A549 (cell line): ENCODE measurements at regions not wholly inside any gene's neighbourhood (a gene's known extent, or its start where the extent isn't known, plus 50 kb on each side); places are given as distances from the start of the nearest gene placed in this dataset.

Source experiments
- ATAC-seq, 2 experiments: fragments of 200-7000 bp in 1 of 2; fragments of >200 bp in 1 of 2; cut with Nextera tagmentation in 1 of 2; cut with Tn5 transposase in 1 of 2; 3 replicates each; pipeline versions ENCODE4 v1.8.0 to v1.9.1; 2018 to 2020; ENCODE audit warnings: mild to moderate bottlenecking in 1 of 2, moderate library complexity in 1 of 2
- CTCF ChIA-PET: fragments of 300-600 bp; sonication (Branson Sonifier 250); formaldehyde crosslinking; extraction: SDS; loops from one replicate; lab custom pipeline; 2021; ENCODE audit warnings: antibody characterized with exemption, inconsistent platforms; lab: Yijun Ruan, JAX
- POLR2A ChIA-PET: fragments of 350-600 bp; formaldehyde crosslinking; extraction: SDS; loops from one replicate; lab custom pipeline; 2021; ENCODE audit warnings: antibody characterized with exemption, inconsistent platforms; lab: Yijun Ruan, JAX
- DNase-seq, 2 experiments: peaks; one replicate each; pipeline versions ENCODE4 v3.0.0 to v3.0.0-alpha.2; 2011 to 2016; ENCODE audit warnings: low read depth in 1 of 2, low spot score in 1 of 2
- FAIRE-seq: peaks from 2 replicates; lab custom pipeline; 2011; peaks lifted over from hg19 to GRCh38; lab: Jason Lieb, UNC
- H3K27ac ChIP-seq, 2 experiments: fragments of >200 bp; sonication (Bioruptor Twin); formaldehyde crosslinking; 3 replicates each; pipeline ENCODE4 v1.5.1; 2016 to 2017
- H3K4me1 ChIP-seq: fragments of >200 bp; sonication (Bioruptor Twin); formaldehyde crosslinking; 3 replicates; pipeline ENCODE4 v1.6.1; 2016
- H3K4me2 ChIP-seq: fragments of >200 bp; sonication (Bioruptor Twin); formaldehyde crosslinking; 3 replicates; pipeline ENCODE4 v1.6.1; 2016
- H3K4me3 ChIP-seq: fragments of >200 bp; sonication (Bioruptor Twin); formaldehyde crosslinking; 3 replicates; pipeline ENCODE4 v1.5.1; 2016
- H3K9me3 ChIP-seq: fragments of >200 bp; sonication (Bioruptor Twin); formaldehyde crosslinking; 3 replicates; pipeline ENCODE4 v1.6.1; 2016
- BHLHE40 ChIP-seq: IDR thresholded peaks from 2 replicates; pipeline ENCODE4 v1.6.1; 2012; ENCODE audit warnings: low read depth, low read length, inconsistent platforms
- CBX2 ChIP-seq: fragments of 200-600 bp; sonication (generic); IDR thresholded peaks from 2 replicates; pipeline ENCODE4 v1.6.1; 2016; ENCODE audit warnings: low read depth, mild to moderate bottlenecking, borderline replicate concordance
- CEBPB ChIP-seq, 2 experiments: fragments of >200 bp in 1 of 2; sonication (Bioruptor Twin) in 1 of 2; formaldehyde crosslinking in 1 of 2; IDR thresholded peaks; 2 replicates each; pipeline ENCODE4 v1.6.1; 2012 to 2016
- EHMT2 ChIP-seq: fragments of 200-600 bp; sonication (generic); IDR thresholded peaks from 2 replicates; pipeline ENCODE4 v1.6.1; 2016; ENCODE audit warnings: antibody characterized with exemption, low read depth, mild to moderate bottlenecking, moderate library complexity
- EP300 ChIP-seq, 2 experiments: fragments of >200 bp; sonication (Bioruptor Twin); formaldehyde crosslinking; IDR thresholded peaks; 2 replicates in 1 of 2; 3 replicates in 1 of 2; pipeline ENCODE4 v1.6.1; 2016 to 2017
- HEYL ChIP-seq: fragments of 250-450 bp; sonication (Bioruptor Pico); IDR thresholded peaks from 2 replicates; pipeline ENCODE4 v1.8.0; 2021; ENCODE audit warnings: mild to moderate bottlenecking, moderate library complexity
- JUN ChIP-seq, 2 experiments: fragments of >200 bp; sonication (Bioruptor Twin); formaldehyde crosslinking; IDR thresholded peaks; 2 replicates in 1 of 2; 3 replicates in 1 of 2; pipeline ENCODE4 v1.6.1; 2016 to 2017
- NFE2L2 ChIP-seq: fragments of 150-350 bp; conservative IDR thresholded peaks from 2 replicates; pipeline ENCODE4 v1.6.1; 2014; ENCODE audit warnings: low read length
- RAD21 ChIP-seq, 2 experiments: fragments of >200 bp in 1 of 2; sonication (Bioruptor Twin) in 1 of 2; formaldehyde crosslinking in 1 of 2; IDR thresholded peaks in 1 of 2; conservative IDR thresholded peaks in 1 of 2; 2 replicates in 1 of 2; 3 replicates in 1 of 2; pipeline ENCODE4 v1.6.1; 2012 to 2018; ENCODE audit warnings: inconsistent platforms in 1 of 2
- RNF2 ChIP-seq: fragments of 200-600 bp; sonication (generic); IDR thresholded peaks from 2 replicates; pipeline ENCODE4 v1.6.1; 2016; ENCODE audit warnings: low read depth, mild to moderate bottlenecking, antibody characterized with exemption, moderate library complexity, borderline replicate concordance
- SMC3 ChIP-seq: fragments of >200 bp; sonication (Bioruptor Twin); formaldehyde crosslinking; IDR thresholded peaks from 3 replicates; pipeline ENCODE4 v1.6.1; 2018; ENCODE audit warnings: inconsistent platforms
- SREBF2 ChIP-seq: fragments of 450-650 bp; IDR thresholded peaks from 2 replicates; pipeline ENCODE4 v1.6.1; 2014; ENCODE audit warnings: mild to moderate bottlenecking, moderate library complexity
- TFCP2L1 ChIP-seq: fragments of 250-450 bp; sonication (Bioruptor Pico); IDR thresholded peaks from 2 replicates; pipeline ENCODE4 v1.5.0; 2021; ENCODE audit warnings: mild to moderate bottlenecking
- TP53 ChIP-seq: fragments of 250-450 bp; sonication (Bioruptor Pico); IDR thresholded peaks from 2 replicates; pipeline ENCODE4 v1.5.0; 2021; ENCODE audit warnings: mild to moderate bottlenecking, moderate library complexity
- ZNF302 ChIP-seq: fragments of 250-450 bp; sonication (Bioruptor Pico); IDR thresholded peaks from 2 replicates; pipeline ENCODE4 v1.9.0; 2021; ENCODE audit warnings: inconsistent platforms, mild to moderate bottlenecking, moderate library complexity
- ZSCAN20 ChIP-seq: fragments of 250-450 bp; sonication (Bioruptor Pico); IDR thresholded peaks from 2 replicates; pipeline ENCODE4 v1.8.0; 2022; ENCODE audit warnings: mild to moderate bottlenecking, moderate library complexity
- WGBS: methylation state at CpG from one replicate; pipeline ENCODE4 v1.1.6; 2017; ENCODE audit errors: missing lambda C conversion rate; 5-methylcytosine and 5-hydroxymethylcytosine counted together
- TF ChIP-seq, protein P1 (sequence below): IDR thresholded peaks from 2 replicates; pipeline ENCODE4 v1.6.1; 2012
- TF ChIP-seq, protein P2 (sequence below): fragments of 250-450 bp; sonication (Bioruptor Pico); IDR thresholded peaks from 2 replicates; pipeline ENCODE4 v1.5.0; 2021; ENCODE audit warnings: mild to moderate bottlenecking, moderate library complexity, borderline replicate concordance
- TF ChIP-seq, protein P3 (sequence below): IDR thresholded peaks from 2 replicates; pipeline ENCODE4 v1.6.1; 2012; ENCODE audit warnings: low read depth, borderline replicate concordance
- TF ChIP-seq, protein P4 (sequence below): fragments of >200 bp; sonication (Bioruptor Twin); formaldehyde crosslinking; IDR thresholded peaks from 3 replicates; pipeline ENCODE4 v1.5.1; 2016
- TF ChIP-seq, protein P5 (sequence below): IDR thresholded peaks from 2 replicates; pipeline ENCODE4 v1.6.1; 2012

DNA sequence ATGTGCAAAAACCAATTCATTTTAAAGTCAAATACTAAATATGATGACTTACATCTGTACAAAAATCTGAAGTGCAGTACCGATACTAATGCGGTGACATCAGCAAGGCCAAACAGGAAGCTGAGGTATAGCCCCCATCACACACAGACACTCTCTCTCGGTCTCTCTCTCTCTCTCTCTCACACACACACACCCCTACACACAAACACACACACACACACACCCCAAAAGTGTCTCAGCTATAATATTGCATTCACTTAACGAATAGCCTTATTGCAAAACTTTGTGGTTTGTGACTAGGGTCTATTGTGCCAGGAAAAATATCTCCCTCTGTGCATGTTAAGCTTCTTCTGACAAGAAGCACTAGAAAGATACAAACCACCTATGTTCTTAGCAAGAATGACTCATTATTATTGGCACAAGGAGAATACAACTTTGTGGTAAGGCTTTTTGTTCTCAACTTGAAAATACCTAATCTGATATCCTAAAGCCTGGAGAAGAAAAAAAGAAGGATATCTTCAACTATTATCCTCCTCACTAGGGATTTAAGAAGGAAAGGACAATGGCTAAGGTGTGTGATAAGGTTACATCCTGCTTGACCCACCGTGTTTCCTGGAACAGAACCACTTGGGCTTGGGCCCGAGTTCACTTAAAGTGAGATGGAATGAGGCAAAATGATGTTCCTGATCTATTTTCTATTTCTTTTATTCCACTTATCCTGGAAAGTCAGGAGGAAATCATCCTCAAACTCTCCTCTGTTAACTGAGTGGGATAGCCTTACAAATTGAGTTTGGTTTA lies 107.1 kb downstream of the NIBAN1 start:
- POLR2A ChIA-PET = no interaction called here
- CTCF ChIA-PET = no interaction called here
- ATAC-seq (no peak), FAIRE-seq (no peak), DNase-seq (no peak)
- H3K27ac ChIP-seq = no peak overlapping the region
- no peak overlapping the region for H3K4me2 ChIP-seq
- H3K4me1 ChIP-seq = no peaks in the 10 kb centered on the region
- no peak for TF ChIP-seq HEYL
- TF ChIP-seq ZNF302 (CRISPR knock-in tag) = no peak
- TF ChIP-seq TP53 (CRISPR knock-in tag) = no peak
- TF ChIP-seq RNF2 = no peak
- TF ChIP-seq EP300 (IDR thresholded peaks at IDR 0.05) = no peak
- TF ChIP-seq SREBF2 = no peak
- TF ChIP-seq, protein P1, sequence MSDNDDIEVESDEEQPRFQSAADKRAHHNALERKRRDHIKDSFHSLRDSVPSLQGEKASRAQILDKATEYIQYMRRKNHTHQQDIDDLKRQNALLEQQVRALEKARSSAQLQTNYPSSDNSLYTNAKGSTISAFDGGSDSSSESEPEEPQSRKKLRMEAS = no peak
- no peak for TF ChIP-seq CBX2
- TF ChIP-seq, protein P2, sequence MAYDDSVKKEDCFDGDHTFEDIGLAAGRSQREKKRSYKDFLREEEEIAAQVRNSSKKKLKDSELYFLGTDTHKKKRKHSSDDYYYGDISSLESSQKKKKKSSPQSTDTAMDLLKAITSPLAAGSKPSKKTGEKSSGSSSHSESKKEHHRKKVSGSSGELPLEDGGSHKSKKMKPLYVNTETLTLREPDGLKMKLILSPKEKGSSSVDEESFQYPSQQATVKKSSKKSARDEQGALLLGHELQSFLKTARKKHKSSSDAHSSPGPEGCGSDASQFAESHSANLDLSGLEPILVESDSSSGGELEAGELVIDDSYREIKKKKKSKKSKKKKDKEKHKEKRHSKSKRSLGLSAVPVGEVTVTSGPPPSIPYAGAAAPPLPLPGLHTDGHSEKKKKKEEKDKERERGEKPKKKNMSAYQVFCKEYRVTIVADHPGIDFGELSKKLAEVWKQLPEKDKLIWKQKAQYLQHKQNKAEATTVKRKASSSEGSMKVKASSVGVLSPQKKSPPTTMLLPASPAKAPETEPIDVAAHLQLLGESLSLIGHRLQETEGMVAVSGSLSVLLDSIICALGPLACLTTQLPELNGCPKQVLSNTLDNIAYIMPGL (CRISPR knock-in tag) = no peak
- TF ChIP-seq CEBPB (IDR thresholded peaks at IDR 0.05) = no peak
- TF ChIP-seq, protein P3, sequence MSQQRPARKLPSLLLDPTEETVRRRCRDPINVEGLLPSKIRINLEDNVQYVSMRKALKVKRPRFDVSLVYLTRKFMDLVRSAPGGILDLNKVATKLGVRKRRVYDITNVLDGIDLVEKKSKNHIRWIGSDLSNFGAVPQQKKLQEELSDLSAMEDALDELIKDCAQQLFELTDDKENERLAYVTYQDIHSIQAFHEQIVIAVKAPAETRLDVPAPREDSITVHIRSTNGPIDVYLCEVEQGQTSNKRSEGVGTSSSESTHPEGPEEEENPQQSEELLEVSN = no peak
- TF ChIP-seq, all 56 proteins: peak for 0
- Histone ChIP-seq H3K4me3 (no peak overlapping the region), H3K9me3 (no peaks in the 10 kb centered on the region)
- WGBS = 45% methylated on average over 6 of the region's 6 CpGs

DNA sequence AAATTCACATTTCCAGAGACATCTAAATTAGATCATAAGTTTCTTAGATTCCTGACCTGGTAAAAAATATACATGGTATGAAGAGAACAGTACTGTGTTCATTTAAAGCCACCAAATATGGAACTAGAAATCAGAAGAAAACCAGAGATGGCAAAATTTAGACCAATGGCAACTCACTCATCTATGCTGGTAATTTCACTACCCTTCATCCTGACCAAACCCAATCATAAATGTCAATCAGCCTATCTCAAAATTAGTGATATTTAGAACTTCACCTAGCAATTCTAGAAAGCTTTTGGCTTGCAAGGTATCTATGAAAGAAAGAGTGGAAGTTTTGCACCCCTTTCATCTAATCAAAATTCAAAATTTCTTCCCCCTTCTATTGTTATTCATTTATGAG lies 107.7 kb downstream of the NIBAN1 start:
- H3K4me3 ChIP-seq = no peak overlapping the region
- H3K9me3 ChIP-seq = no peaks in the 10 kb centered on the region
- no peaks in the 10 kb centered on the region for H3K4me1 ChIP-seq
- no peak overlapping the region for H3K27ac ChIP-seq
- POLR2A ChIA-PET = no interaction called here
- DNase-seq (no peak), FAIRE-seq (no peak), ATAC-seq (no peak)
- H3K4me2 ChIP-seq = no peak overlapping the region
- CTCF ChIA-PET = no interaction called here
- TF ChIP-seq TFCP2L1 (CRISPR knock-in tag) (no peak), EP300 (IDR thresholded peaks at IDR 0.05) (no peak), SMC3 (no peak), EHMT2 (no peak), JUN (IDR thresholded peaks at IDR 0.05) (no peak), ZSCAN20 (CRISPR knock-in tag) (no peak), NFE2L2 (no peak), CBX2 (no peak), BHLHE40 (no peak), RAD21 (conservative IDR thresholded peaks at IDR 0.05 in 1 of 2, IDR thresholded peaks at IDR 0.05 in 1 of 2) (no peak)
- TF ChIP-seq, protein P4, sequence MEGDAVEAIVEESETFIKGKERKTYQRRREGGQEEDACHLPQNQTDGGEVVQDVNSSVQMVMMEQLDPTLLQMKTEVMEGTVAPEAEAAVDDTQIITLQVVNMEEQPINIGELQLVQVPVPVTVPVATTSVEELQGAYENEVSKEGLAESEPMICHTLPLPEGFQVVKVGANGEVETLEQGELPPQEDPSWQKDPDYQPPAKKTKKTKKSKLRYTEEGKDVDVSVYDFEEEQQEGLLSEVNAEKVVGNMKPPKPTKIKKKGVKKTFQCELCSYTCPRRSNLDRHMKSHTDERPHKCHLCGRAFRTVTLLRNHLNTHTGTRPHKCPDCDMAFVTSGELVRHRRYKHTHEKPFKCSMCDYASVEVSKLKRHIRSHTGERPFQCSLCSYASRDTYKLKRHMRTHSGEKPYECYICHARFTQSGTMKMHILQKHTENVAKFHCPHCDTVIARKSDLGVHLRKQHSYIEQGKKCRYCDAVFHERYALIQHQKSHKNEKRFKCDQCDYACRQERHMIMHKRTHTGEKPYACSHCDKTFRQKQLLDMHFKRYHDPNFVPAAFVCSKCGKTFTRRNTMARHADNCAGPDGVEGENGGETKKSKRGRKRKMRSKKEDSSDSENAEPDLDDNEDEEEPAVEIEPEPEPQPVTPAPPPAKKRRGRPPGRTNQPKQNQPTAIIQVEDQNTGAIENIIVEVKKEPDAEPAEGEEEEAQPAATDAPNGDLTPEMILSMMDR = no peak
- TF ChIP-seq, protein P5, sequence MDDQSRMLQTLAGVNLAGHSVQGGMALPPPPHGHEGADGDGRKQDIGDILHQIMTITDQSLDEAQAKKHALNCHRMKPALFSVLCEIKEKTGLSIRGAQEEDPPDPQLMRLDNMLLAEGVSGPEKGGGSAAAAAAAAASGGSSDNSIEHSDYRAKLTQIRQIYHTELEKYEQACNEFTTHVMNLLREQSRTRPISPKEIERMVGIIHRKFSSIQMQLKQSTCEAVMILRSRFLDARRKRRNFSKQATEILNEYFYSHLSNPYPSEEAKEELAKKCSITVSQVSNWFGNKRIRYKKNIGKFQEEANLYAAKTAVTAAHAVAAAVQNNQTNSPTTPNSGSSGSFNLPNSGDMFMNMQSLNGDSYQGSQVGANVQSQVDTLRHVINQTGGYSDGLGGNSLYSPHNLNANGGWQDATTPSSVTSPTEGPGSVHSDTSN = no peak
- TF ChIP-seq, protein P1 = no peak
